Neuronal stem cell (in vitro differentiated cells): ENCODE measurements at regions not wholly inside any gene's neighbourhood (a gene's known extent, or its start where the extent isn't known, plus 50 kb on each side); places are given as distances from the start of the nearest gene placed in this dataset.
A peak's percentile ranks its signal among the peaks of the same experiment; 100 is the strongest.

Experiments
- DNase-seq: peaks from one replicate; pipeline ENCODE4 v3.0.0-alpha.2; 2013; ENCODE audit warnings: low spot score
- H2AFZ ChIP-seq: one replicate; pipeline ENCODE4 v1.6.1; 2013; ENCODE audit warnings: mild to moderate bottlenecking, low read length, inconsistent platforms
- H2AK5ac ChIP-seq: 2 replicates; pipeline ENCODE4 v1.6.1; 2013; ENCODE audit warnings: low read depth, mild to moderate bottlenecking, inconsistent platforms, low read length, moderate library complexity, mixed read lengths
- H2BK120ac ChIP-seq: 2 replicates; pipeline ENCODE4 v1.6.1; 2013; ENCODE audit warnings: low read depth, mild to moderate bottlenecking, inconsistent platforms, low read length, moderate library complexity, mixed read lengths
- H2BK12ac ChIP-seq: one replicate; pipeline ENCODE4 v1.6.1; 2013; ENCODE audit warnings: low read length, inconsistent platforms
- H2BK15ac ChIP-seq: 2 replicates; pipeline ENCODE4 v1.6.1; 2013; ENCODE audit warnings: mild to moderate bottlenecking, low read length, inconsistent platforms, mixed read lengths
- H2BK5ac ChIP-seq: one replicate; pipeline ENCODE4 v1.6.1; 2013; ENCODE audit warnings: inconsistent platforms, mild to moderate bottlenecking, low read length, moderate library complexity
- H3K14ac ChIP-seq: one replicate; pipeline ENCODE4 v1.6.1; 2013; ENCODE audit warnings: low read length, inconsistent platforms
- H3K18ac ChIP-seq: 2 replicates; pipeline ENCODE4 v1.6.1; 2013; ENCODE audit warnings: low read length, inconsistent platforms
- H3K23ac ChIP-seq: 2 replicates; pipeline ENCODE4 v1.6.1; 2013; ENCODE audit warnings: low read depth, mild to moderate bottlenecking, mixed read lengths, low read length, inconsistent platforms; ENCODE audit not compliant: poor library complexity
- H3K27ac ChIP-seq: replicated peaks from 3 replicates; pipeline ENCODE4 v1.5.1; 2013; ENCODE audit warnings: low read length, inconsistent platforms
- H3K27me3 ChIP-seq, 3 experiments: 2 replicates each; pipeline ENCODE4 v1.6.1; 2013; ENCODE audit warnings: low read length in 3 of 3, mild to moderate bottlenecking in 2 of 3, inconsistent platforms in 1 of 3, low read depth in 1 of 3, mixed read lengths in 1 of 3, moderate library complexity in 1 of 3; ENCODE audit not compliant: control insufficient read depth in 3 of 3, insufficient read depth in 3 of 3
- H3K36me3 ChIP-seq, 2 donors: replicated peaks in 1 of 2; 2 replicates each; pipeline ENCODE4 v1.6.1; 2013; ENCODE audit warnings: low read length in 2 of 2; ENCODE audit not compliant: control insufficient read depth in 2 of 2, insufficient read depth in 2 of 2
- H3K4ac ChIP-seq: 2 replicates; pipeline ENCODE4 v1.6.1; 2013; ENCODE audit warnings: inconsistent platforms, mild to moderate bottlenecking, low read length, moderate library complexity
- H3K4me1 ChIP-seq, 2 donors: 1 replicate in 1 of 2; 2 replicates in 1 of 2; pipeline ENCODE4 v1.6.1; 2013; ENCODE audit warnings: low read length in 2 of 2, low read depth in 1 of 2; ENCODE audit not compliant: control insufficient read depth in 2 of 2, insufficient read depth in 1 of 2
- H3K4me2 ChIP-seq: one replicate; pipeline ENCODE4 v1.6.1; 2013; ENCODE audit warnings: mild to moderate bottlenecking, low read length, inconsistent platforms; ENCODE audit not compliant: insufficient read depth, poor library complexity, severe bottlenecking
- H3K4me3 ChIP-seq, 2 donors: 2 replicates each; pipeline ENCODE4 v1.5.1; 2013; ENCODE audit warnings: low read length in 2 of 2, mild to moderate bottlenecking in 2 of 2, inconsistent platforms in 1 of 2, moderate library complexity in 1 of 2
- H3K79me1 ChIP-seq: one replicate; pipeline ENCODE4 v1.6.1; 2013; ENCODE audit warnings: low read depth, mild to moderate bottlenecking, inconsistent platforms, low read length, moderate library complexity
- H3K9ac ChIP-seq: one replicate; pipeline ENCODE4 v1.6.1; 2013; ENCODE audit warnings: mild to moderate bottlenecking, low read depth, low read length, inconsistent platforms; ENCODE audit not compliant: poor library complexity
- H3K9me3 ChIP-seq, 2 donors: replicated peaks in 1 of 2; 2 replicates each; pipeline versions ENCODE3 to v1.6.1; 2013; ENCODE audit warnings: low read length in 2 of 2, mild to moderate bottlenecking in 2 of 2, inconsistent platforms in 1 of 2, low read depth in 1 of 2, mixed read lengths in 1 of 2, moderate library complexity in 1 of 2; ENCODE audit not compliant: control insufficient read depth in 2 of 2, insufficient read depth in 1 of 2
- H4K8ac ChIP-seq: one replicate; pipeline ENCODE4 v1.6.1; 2013; ENCODE audit warnings: low read depth, mild to moderate bottlenecking, inconsistent platforms, low read length, moderate library complexity
- H4K91ac ChIP-seq: one replicate; pipeline ENCODE4 v1.6.1; 2013; ENCODE audit warnings: low read length, low read depth, mild to moderate bottlenecking, inconsistent platforms; ENCODE audit not compliant: poor library complexity
- WGBS, 2 donors: extraction: QIAGEN DNeasy Blood & Tissue Kit; methylation state at CpG; one replicate each; pipeline ENCODE4 v1.1.7; 2013; ENCODE audit warnings: missing lambda C conversion rate in 2 of 2, mixed read lengths in 1 of 2; ENCODE audit not compliant: insufficient read length in 2 of 2, insufficient replicate concordance in 1 of 2; ENCODE audit errors: extremely low coverage in 2 of 2; 5-methylcytosine and 5-hydroxymethylcytosine counted together

DNA sequence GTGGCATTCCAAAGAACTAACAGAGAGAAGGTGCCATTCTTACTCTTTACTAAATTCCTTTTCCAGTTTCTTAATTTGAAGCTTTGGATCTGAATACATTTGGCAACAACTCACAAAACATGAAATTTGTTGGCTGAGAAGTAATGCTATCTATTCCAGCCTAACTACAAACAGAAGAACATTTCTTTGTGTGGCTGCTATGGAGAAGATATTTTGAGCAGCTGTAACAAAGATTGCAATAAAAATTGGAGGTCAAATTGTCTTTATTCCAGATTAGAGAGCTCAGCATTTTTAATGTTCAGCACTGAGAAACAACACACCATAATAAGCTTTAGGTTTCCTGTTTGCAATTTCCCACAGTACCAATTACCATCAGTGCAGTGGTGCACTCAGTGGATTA is 835.8 kb upstream of the FLRT2 start:
- H3K9ac ChIP-seq, result no peak overlapping the region
- H3K4me1 ChIP-seq, result no peaks in the 10 kb centered on the region
- H3K27ac ChIP-seq, result no peak overlapping the region
- H4K91ac ChIP-seq, result no peak overlapping the region
- no peaks in the 10 kb centered on the region for H3K27me3 ChIP-seq
- no peak overlapping the region for H2AFZ ChIP-seq
- H3K9me3 ChIP-seq, result no peaks in the 10 kb centered on the region
- H2AK5ac ChIP-seq, result no peak overlapping the region
- H4K8ac ChIP-seq, result no peak overlapping the region
- H3K4ac ChIP-seq, result no peak overlapping the region
- no peak overlapping the region for H3K4me3 ChIP-seq
- no peak for DNase-seq
- no peak overlapping the region for H2BK5ac ChIP-seq
- H3K4me2 ChIP-seq, result no peak overlapping the region
- H2BK12ac ChIP-seq, result no peak overlapping the region
- no peaks in the 10 kb centered on the region for H3K36me3 ChIP-seq
- H3K23ac ChIP-seq, result no peak overlapping the region
- no peak overlapping the region for H3K18ac ChIP-seq
- no peak overlapping the region for H3K14ac ChIP-seq
- no peak overlapping the region for H2BK120ac ChIP-seq
- H2BK15ac ChIP-seq, result no peak overlapping the region
- H3K79me1 ChIP-seq, result no peaks in the 10 kb centered on the region

DNA sequence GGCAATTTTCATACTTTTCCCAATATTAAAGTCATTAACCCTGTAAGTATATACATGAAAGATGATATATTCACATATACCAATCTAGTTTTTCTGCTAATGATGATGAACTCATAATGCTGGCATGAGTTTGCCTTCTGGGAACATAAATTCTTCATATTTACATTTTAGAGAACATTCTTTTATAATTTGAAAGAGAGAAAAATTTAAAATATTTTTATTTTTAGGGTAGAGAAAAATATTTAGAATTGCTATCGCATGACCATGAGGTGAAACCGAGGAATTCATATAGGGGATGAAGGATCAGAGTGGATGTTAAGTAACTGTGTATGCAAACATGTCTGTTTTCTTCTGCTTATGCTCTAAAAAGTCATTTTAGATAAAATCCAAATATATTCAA is 825.3 kb upstream of the FLRT2 start:
- no peaks in the 10 kb centered on the region for H3K9me3 ChIP-seq
- no peak overlapping the region for H4K91ac ChIP-seq
- H3K36me3 ChIP-seq, result no peaks in the 10 kb centered on the region
- no peaks in the 10 kb centered on the region for H3K79me1 ChIP-seq
- no peaks in the 10 kb centered on the region for H3K27me3 ChIP-seq
- H2BK15ac ChIP-seq, result no peak overlapping the region
- no peak overlapping the region for H2BK5ac ChIP-seq
- H3K23ac ChIP-seq, result no peak overlapping the region
- no peak overlapping the region for H3K14ac ChIP-seq
- DNase-seq, result no peak
- no peak overlapping the region for H3K9ac ChIP-seq
- no CpG with 5 or more reads among the region's 2 CpGs for WGBS, 2 donors
- H2BK120ac ChIP-seq, result no peak overlapping the region
- no peak overlapping the region for H3K27ac ChIP-seq
- no peak overlapping the region for H3K4ac ChIP-seq
- H3K18ac ChIP-seq, result no peak overlapping the region
- H3K4me3 ChIP-seq, result no peak overlapping the region
- H4K8ac ChIP-seq, result no peak overlapping the region
- no peak overlapping the region for H2AFZ ChIP-seq
- no peak overlapping the region for H2AK5ac ChIP-seq
- H3K4me2 ChIP-seq, result no peak overlapping the region
- no peak overlapping the region for H2BK12ac ChIP-seq
- no peaks in the 10 kb centered on the region for H3K4me1 ChIP-seq

GRCh38 chr14:84707830-84708229 is 822.1 kb upstream of the FLRT2 start:
- DNase-seq, result no peak
- H3K4ac ChIP-seq, result no peak overlapping the region

DNA sequence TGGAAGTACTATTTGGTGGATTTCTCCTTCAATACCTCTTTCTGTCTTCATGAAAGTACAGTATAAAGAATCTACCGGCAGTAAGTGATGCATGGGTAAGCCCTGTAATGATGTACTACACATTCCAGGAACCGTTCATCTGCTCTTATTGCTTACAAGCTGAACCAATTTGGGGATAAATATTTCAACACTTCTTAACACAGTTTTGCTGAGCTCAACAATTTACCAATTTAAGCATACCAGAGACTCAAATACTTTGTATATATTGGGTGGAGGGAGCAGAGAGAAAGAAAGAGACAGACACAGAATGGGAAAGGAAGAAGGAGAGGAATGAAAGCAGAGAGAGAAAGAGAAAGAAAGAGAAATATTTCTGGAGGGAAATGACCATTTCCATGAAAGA is 821.1 kb upstream of the FLRT2 start:
- no peak overlapping the region for H3K9ac ChIP-seq
- H2BK120ac ChIP-seq, result no peak overlapping the region
- H3K4me2 ChIP-seq, result no peak overlapping the region
- no peaks in the 10 kb centered on the region for H3K27me3 ChIP-seq
- no peak overlapping the region for H2BK15ac ChIP-seq
- no peaks in the 10 kb centered on the region for H3K4me1 ChIP-seq
- H3K36me3 ChIP-seq, result no peaks in the 10 kb centered on the region
- no peak overlapping the region for H3K4me3 ChIP-seq
- no peak overlapping the region for H2BK5ac ChIP-seq
- no peak overlapping the region for H3K23ac ChIP-seq
- H3K79me1 ChIP-seq, result no peaks in the 10 kb centered on the region
- no peaks in the 10 kb centered on the region for H3K9me3 ChIP-seq
- no peak overlapping the region for H3K18ac ChIP-seq
- no peak for DNase-seq
- no peak overlapping the region for H2AFZ ChIP-seq
- no peak overlapping the region for H3K27ac ChIP-seq
- no CpG with 5 or more reads among the region's 2 CpGs for WGBS, 2 donors
- H3K14ac ChIP-seq, result no peak overlapping the region
- no peak overlapping the region for H2BK12ac ChIP-seq
- no peak overlapping the region for H3K4ac ChIP-seq
- no peak overlapping the region for H4K91ac ChIP-seq
- H4K8ac ChIP-seq, result no peak overlapping the region
- no peak overlapping the region for H2AK5ac ChIP-seq

More at GRCh38 chr14:84707830-84708229, 822.1 kb upstream of the FLRT2 start:
- Histone ChIP-seq H3K27me3 (no peaks in the 10 kb centered on the region), H2AK5ac (no peak overlapping the region), H3K27ac (no peak overlapping the region), H2BK5ac (no peak overlapping the region), H2BK15ac (no peak overlapping the region), H3K23ac (no peak overlapping the region), H3K9me3 (no peaks in the 10 kb centered on the region), H2AFZ (peak overlapping the region; percentile 18), H2BK12ac (no peak overlapping the region), H3K18ac (no peak overlapping the region), H3K4me1 (no peaks in the 10 kb centered on the region), H3K4me3 (no peak overlapping the region), H3K4me2 (no peak overlapping the region), H4K8ac (no peak overlapping the region), H3K14ac (no peak overlapping the region), H3K9ac (no peak overlapping the region), H3K36me3 (no peaks in the 10 kb centered on the region), H4K91ac (no peak overlapping the region), H2BK120ac (no peak overlapping the region), H3K79me1 (no peaks in the 10 kb centered on the region)
- no CpG with 5 or more reads among the region's 1 CpG for WGBS, 2 donors
